CD4-positive, alpha-beta T cell (primary cell): ENCODE measurements at regions not wholly inside any gene's neighbourhood (a gene's known extent, or its start where the extent isn't known, plus 50 kb on each side); places are given as distances from the start of the nearest gene placed in this dataset.

Experiments
- ATAC-seq: fragments of 200-7000 bp; cut with Tn5 transposase; one replicate; pipeline ENCODE4 v1.10.0; 2022; ENCODE audit warnings: mild to moderate bottlenecking; ENCODE audit not compliant: poor library complexity
- CTCF ChIA-PET: fragments of 350-600 bp; sonication (Branson Sonifier 250); formaldehyde crosslinking; loops from one replicate; lab custom pipeline; 2021; ENCODE audit warnings: antibody characterized with exemption, inconsistent platforms; lab: Charles Lee
- POLR2A ChIA-PET: fragments of 350-600 bp; sonication (Branson Sonifier 250); formaldehyde crosslinking; loops from one replicate; lab custom pipeline; 2021; ENCODE audit warnings: antibody characterized with exemption, inconsistent platforms; lab: Charles Lee
- DNase-seq, 14 experiments: peaks; one replicate each; pipeline ENCODE4 v3.0.0-alpha.2; 2013 to 2020; ENCODE audit warnings: mixed read lengths in 2 of 14
- H3K27ac ChIP-seq, 2 donors: one replicate each; pipeline versions ENCODE4 v1.5.1 to v1.7.0; 2013; ENCODE audit warnings: low read length in 2 of 2, low read depth in 1 of 2, mild to moderate bottlenecking in 1 of 2
- H3K27me3 ChIP-seq, 2 experiments: 1 replicate in 1 of 2; 2 replicates in 1 of 2; pipeline versions ENCODE4 v1.6.1 to v1.7.0; 2013; ENCODE audit warnings: low read length in 2 of 2, control low read depth in 1 of 2, mild to moderate bottlenecking in 1 of 2, moderate library complexity in 1 of 2; ENCODE audit not compliant: insufficient read depth in 2 of 2, control insufficient read depth in 1 of 2
- H3K36me3 ChIP-seq: one replicate; pipeline ENCODE4 v1.6.1; 2013; ENCODE audit warnings: low read length, control low read depth; ENCODE audit not compliant: insufficient read depth
- H3K4me1 ChIP-seq: one replicate; pipeline ENCODE4 v1.6.1; 2013; ENCODE audit warnings: low read length, control low read depth; ENCODE audit not compliant: insufficient read depth
- H3K4me3 ChIP-seq: one replicate; pipeline ENCODE4 v1.5.1; 2013; ENCODE audit warnings: mild to moderate bottlenecking, low read length, moderate library complexity
- H3K9me3 ChIP-seq, 2 experiments: 1 replicate in 1 of 2; 2 replicates in 1 of 2; pipeline versions ENCODE4 v1.6.1 to v1.7.0; 2013; ENCODE audit warnings: low read length in 2 of 2, mild to moderate bottlenecking in 2 of 2, control low read depth in 1 of 2, moderate library complexity in 1 of 2; ENCODE audit not compliant: control insufficient read depth in 1 of 2, insufficient read depth in 1 of 2
- H3K27ac Mint-ChIP-seq: one replicate; pipeline ENCODE4 v1.8.0; 2020; ENCODE audit warnings: mixed read lengths
- H3K27me3 Mint-ChIP-seq: one replicate; pipeline ENCODE4 v1.8.0; 2021; ENCODE audit warnings: mixed read lengths
- H3K36me3 Mint-ChIP-seq: one replicate; pipeline ENCODE4 v1.8.0; 2021; ENCODE audit warnings: low read depth, mixed read lengths
- H3K4me1 Mint-ChIP-seq: one replicate; pipeline ENCODE4 v1.8.0; 2021; ENCODE audit warnings: low read depth, mixed read lengths
- H3K4me3 Mint-ChIP-seq: one replicate; pipeline ENCODE4 v1.8.0; 2020; ENCODE audit warnings: mild to moderate bottlenecking, mixed read lengths
- H3K9me3 Mint-ChIP-seq: one replicate; pipeline ENCODE4 v1.8.0; 2020; ENCODE audit warnings: mixed read lengths
- intact Hi-C, 2 experiments: fragments of 100-400 bp; cut with DNase I in 1 of 2; cut with micrococcal nuclease in 1 of 2; formaldehyde crosslinking; loops; one replicate each; pipeline versions ENCODE4 v1.15.1 to v1.9.0; 2023 to 2025; cut with DNase I, micrococcal nuclease
- TF ChIP-seq, protein P1 (sequence below): fragments of 200-600 bp; IDR thresholded peaks from one replicate; pipeline ENCODE4 v1.8.0; 2022; ENCODE audit warnings: antibody characterized with exemption, mild to moderate bottlenecking

DNA sequence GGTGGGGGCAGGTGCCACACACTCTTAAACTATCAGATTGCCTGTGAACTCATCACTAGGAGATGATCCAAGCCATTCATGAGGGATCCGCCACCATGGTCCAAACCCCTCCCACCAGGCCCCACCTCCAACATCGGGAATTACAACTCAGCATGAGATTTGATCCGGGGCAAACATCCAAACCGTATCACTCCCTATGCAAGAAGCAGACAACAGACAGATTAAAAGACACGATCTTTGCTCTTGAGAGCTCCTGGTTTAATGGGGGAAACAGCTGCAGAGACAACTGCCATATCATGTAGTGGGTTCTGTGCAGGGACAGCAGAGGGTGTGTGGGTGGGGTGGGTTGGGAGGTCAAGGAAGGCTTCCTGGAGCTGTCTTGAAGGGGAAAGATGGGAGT, 123.6 kb downstream of the EMX2 start:
- no peaks in the 10 kb centered on the region for H3K36me3 ChIP-seq
- no peak for ATAC-seq
- intact Hi-C loops, result no loop called here
- H3K4me1 ChIP-seq, result no peaks in the 10 kb centered on the region
- H3K27ac Mint-ChIP-seq, result no peak overlapping the region
- H3K9me3 ChIP-seq, result no peaks in the 10 kb centered on the region
- H3K4me3 Mint-ChIP-seq, result no peak overlapping the region
- H3K9me3 Mint-ChIP-seq, result no peaks in the 10 kb centered on the region
- H3K4me1 Mint-ChIP-seq, result no peaks in the 10 kb centered on the region
- ChIA-PET CTCF (no interaction called here), POLR2A (no interaction called here)
- no peaks in the 10 kb centered on the region for H3K36me3 Mint-ChIP-seq
- TF ChIP-seq, protein P1, sequence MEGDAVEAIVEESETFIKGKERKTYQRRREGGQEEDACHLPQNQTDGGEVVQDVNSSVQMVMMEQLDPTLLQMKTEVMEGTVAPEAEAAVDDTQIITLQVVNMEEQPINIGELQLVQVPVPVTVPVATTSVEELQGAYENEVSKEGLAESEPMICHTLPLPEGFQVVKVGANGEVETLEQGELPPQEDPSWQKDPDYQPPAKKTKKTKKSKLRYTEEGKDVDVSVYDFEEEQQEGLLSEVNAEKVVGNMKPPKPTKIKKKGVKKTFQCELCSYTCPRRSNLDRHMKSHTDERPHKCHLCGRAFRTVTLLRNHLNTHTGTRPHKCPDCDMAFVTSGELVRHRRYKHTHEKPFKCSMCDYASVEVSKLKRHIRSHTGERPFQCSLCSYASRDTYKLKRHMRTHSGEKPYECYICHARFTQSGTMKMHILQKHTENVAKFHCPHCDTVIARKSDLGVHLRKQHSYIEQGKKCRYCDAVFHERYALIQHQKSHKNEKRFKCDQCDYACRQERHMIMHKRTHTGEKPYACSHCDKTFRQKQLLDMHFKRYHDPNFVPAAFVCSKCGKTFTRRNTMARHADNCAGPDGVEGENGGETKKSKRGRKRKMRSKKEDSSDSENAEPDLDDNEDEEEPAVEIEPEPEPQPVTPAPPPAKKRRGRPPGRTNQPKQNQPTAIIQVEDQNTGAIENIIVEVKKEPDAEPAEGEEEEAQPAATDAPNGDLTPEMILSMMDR, result no peak
- H3K27me3 ChIP-seq, result peaks cover 0 to 3% of the 10 kb centered on the region in 2 experiments
- no peak overlapping the region for H3K27ac ChIP-seq
- H3K4me3 ChIP-seq, result no peak overlapping the region
- DNase-seq, result no peak
- H3K27me3 Mint-ChIP-seq, result no peaks in the 10 kb centered on the region

DNA sequence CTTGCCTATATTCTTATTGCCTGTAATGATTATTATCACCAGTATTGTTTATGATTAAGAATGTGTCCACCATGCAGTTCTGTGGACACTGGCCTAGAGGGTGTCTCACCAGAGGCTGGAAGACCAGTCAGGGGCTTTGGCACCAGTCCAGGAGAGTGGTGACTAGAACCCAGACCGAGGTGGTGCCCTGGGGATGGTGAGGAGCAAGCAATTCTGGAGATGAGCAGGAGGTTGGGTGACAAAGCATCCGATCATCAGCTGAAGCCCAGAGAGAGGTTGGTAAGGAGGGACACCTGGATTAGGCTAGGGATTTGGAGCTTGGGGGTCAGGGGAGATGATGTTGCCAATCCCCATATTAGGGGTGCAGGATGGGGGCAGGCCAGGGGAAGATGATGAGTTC, 124.4 kb downstream of the EMX2 start:
- no peaks in the 10 kb centered on the region for H3K9me3 ChIP-seq
- no peak overlapping the region for H3K4me3 ChIP-seq
- no peak overlapping the region for H3K27ac ChIP-seq
- no peaks in the 10 kb centered on the region for H3K4me1 Mint-ChIP-seq
- no peaks in the 10 kb centered on the region for H3K4me1 ChIP-seq
- no peak overlapping the region for H3K27ac Mint-ChIP-seq
- peaks cover 0 to 3% of the 10 kb centered on the region in 2 experiments for H3K27me3 ChIP-seq
- H3K9me3 Mint-ChIP-seq, result no peaks in the 10 kb centered on the region
- CTCF ChIA-PET, result no interaction called here
- intact Hi-C loops, result no loop called here
- H3K4me3 Mint-ChIP-seq, result no peak overlapping the region
- no peaks in the 10 kb centered on the region for H3K36me3 ChIP-seq
- TF ChIP-seq, protein P1, result no peak
- DNase-seq (no peak), ATAC-seq (no peak)
- H3K36me3 Mint-ChIP-seq, result no peaks in the 10 kb centered on the region
- H3K27me3 Mint-ChIP-seq, result no peaks in the 10 kb centered on the region
- POLR2A ChIA-PET, result no interaction called here

DNA sequence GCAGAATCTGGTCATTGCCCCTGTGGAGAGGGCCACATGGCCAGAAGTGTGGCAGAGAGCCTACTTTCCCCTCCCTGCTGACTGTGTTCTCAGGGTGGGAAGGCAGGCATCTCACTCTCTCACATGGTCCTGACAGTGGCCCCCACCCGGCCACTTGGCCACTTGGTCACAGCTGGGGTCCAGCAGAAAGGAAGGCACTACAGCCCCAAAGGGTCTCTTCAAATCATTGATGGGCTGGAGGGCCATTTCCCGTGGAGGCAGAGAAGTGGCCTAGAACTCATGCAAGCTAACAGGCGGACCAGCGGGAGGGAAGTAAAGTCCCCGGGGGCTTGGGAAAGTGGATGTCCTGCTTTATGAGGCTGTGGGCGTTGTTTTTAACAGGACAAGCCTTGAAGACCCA, 125.3 kb downstream of the EMX2 start:
- no peak for DNase-seq
- no peaks in the 10 kb centered on the region for H3K36me3 ChIP-seq
- ChIA-PET CTCF (no interaction called here), POLR2A (no interaction called here)
- no peaks in the 10 kb centered on the region for H3K4me1 Mint-ChIP-seq
- intact Hi-C loops, result no loop called here
- H3K27ac ChIP-seq, result no peak overlapping the region
- TF ChIP-seq, protein P1, result no peak
- no peak overlapping the region for H3K4me3 Mint-ChIP-seq
- no peaks in the 10 kb centered on the region for H3K4me1 ChIP-seq
- no peaks in the 10 kb centered on the region for H3K36me3 Mint-ChIP-seq
- ATAC-seq, result no peak
- no peaks in the 10 kb centered on the region for H3K27me3 Mint-ChIP-seq
- H3K27me3 ChIP-seq, result peaks cover 0 to 3% of the 10 kb centered on the region in 2 experiments
- no peaks in the 10 kb centered on the region for H3K9me3 Mint-ChIP-seq
- no peak overlapping the region for H3K27ac Mint-ChIP-seq
- H3K9me3 ChIP-seq, result no peaks in the 10 kb centered on the region
- no peak overlapping the region for H3K4me3 ChIP-seq
